ENCODE measurements at regions not wholly inside any gene's neighbourhood (a gene's known extent, or its start where the extent isn't known, plus 50 kb on each side); places are given as distances from the start of the nearest gene placed in this dataset.
"Not testable (repeated sequence)": the region's sequence is repeated elsewhere in the genome, so short reads cannot be mapped to it uniquely, and the experiment has no call there.

- H3K27ac ChIP-seq; H3K27me3 ChIP-seq; intact Hi-C loops (cut with DNase I); H3K9me3 ChIP-seq; H3K4me3 ChIP-seq; H3K4me1 ChIP-seq; ATAC-seq; H3K36me3 ChIP-seq (replicated peaks in 1 of 2; ENCODE audit: insufficient read depth in 1 of 2, low read depth in 2 of 2); DNase-seq: not testable (repeated sequence)
- 76 to 87% methylated on average over 2 to 7 of the region's 9 CpGs for WGBS, 2 donors
Observed at GRCh38 chr16:29340779-29341438, 65.6 kb downstream of the NPIPB11 start.

DNA sequence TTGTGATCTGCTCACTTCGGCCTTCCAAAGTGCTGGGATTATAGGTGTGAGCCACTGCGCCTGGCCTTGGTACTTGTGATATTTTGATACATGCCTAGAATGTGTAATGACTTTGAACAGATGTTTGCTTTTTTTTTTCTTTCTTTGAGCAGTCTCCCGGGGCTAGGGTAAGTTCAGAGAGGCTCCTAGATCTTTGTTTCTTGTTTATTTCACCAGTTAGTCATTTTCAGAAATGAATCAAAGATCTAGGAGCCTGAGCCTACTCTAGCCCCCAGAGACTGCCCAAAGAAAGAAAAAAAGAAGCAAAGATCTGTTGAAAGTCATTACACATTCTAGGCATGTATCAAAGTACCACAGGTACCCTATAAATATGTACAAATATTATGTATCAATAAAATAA is 66.3 kb downstream of the NPIPB11 start:
- ATAC-seq; H3K4me1 ChIP-seq; H3K36me3 ChIP-seq (replicated peaks in 1 of 2; ENCODE audit: insufficient read depth in 1 of 2, low read depth in 2 of 2); intact Hi-C loops (cut with DNase I); H3K27ac ChIP-seq; H3K9me3 ChIP-seq; H3K4me3 ChIP-seq; DNase-seq; H3K27me3 ChIP-seq: not testable (repeated sequence)
- 66 to 88% methylated on average over 3 of the region's 3 CpGs for WGBS, 2 donors

- WGBS, 2 donors: 83 to 88% methylated on average over 9 to 16 of the region's 18 CpGs
- H3K36me3 ChIP-seq (replicated peaks in 1 of 2; ENCODE audit: insufficient read depth in 1 of 2, low read depth in 2 of 2); H3K4me1 ChIP-seq; H3K27ac ChIP-seq; ATAC-seq; H3K9me3 ChIP-seq; H3K27me3 ChIP-seq; H3K4me3 ChIP-seq; DNase-seq; intact Hi-C loops (cut with DNase I): not testable (repeated sequence)
Observed at GRCh38 chr16:29338821-29339700, 67.5 kb downstream of the NPIPB11 start.

- H3K27ac ChIP-seq; DNase-seq; H3K4me1 ChIP-seq; H3K4me3 ChIP-seq; ATAC-seq; intact Hi-C loops (cut with DNase I); H3K9me3 ChIP-seq; H3K27me3 ChIP-seq; H3K36me3 ChIP-seq (replicated peaks in 1 of 2; ENCODE audit: insufficient read depth in 1 of 2, low read depth in 2 of 2): not testable (repeated sequence)
- 86 to 92% methylated on average over 18 of the region's 18 CpGs for WGBS, 2 donors
Observed at GRCh38 chr16:29337385-29337901, 69.1 kb downstream of the NPIPB11 start.

DNA sequence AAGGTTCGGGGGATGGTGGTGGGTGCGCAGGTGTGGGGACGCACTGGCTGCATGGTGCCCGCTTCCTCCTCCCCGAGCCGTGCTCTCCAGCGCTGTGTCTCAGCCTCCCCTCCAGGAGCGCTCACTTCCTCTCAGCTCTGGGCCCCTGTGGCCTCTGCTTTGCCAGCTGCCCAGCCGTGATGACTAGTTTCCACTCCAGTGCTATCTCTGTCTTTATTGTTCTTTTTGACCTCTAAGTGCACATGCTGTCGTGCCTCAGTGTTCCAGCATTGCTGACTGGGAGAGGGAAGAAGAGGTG is 71.0 kb downstream of the NPIPB11 start:
- not testable (repeated sequence) for ATAC-seq
- 73 to 83% methylated on average over 2 to 8 of the region's 10 CpGs for WGBS, 2 donors

GRCh38 chr16:29334776-29335548 is 71.5 kb downstream of the NPIPB11 start:
- H3K27ac ChIP-seq; H3K36me3 ChIP-seq (replicated peaks in 1 of 2; ENCODE audit: insufficient read depth in 1 of 2, low read depth in 2 of 2); intact Hi-C loops (cut with DNase I); H3K9me3 ChIP-seq; H3K4me3 ChIP-seq; H3K4me1 ChIP-seq; DNase-seq; H3K27me3 ChIP-seq; ATAC-seq: not testable (repeated sequence)
- 89 to 93% methylated on average over 12 of the region's 17 CpGs for WGBS, 2 donors

More for the DNA sequence above, 71.0 kb downstream of the NPIPB11 start:
- H3K36me3 ChIP-seq (replicated peaks in 1 of 2; ENCODE audit: insufficient read depth in 1 of 2, low read depth in 2 of 2); H3K9me3 ChIP-seq; intact Hi-C loops (cut with DNase I); H3K4me1 ChIP-seq; H3K27me3 ChIP-seq; H3K27ac ChIP-seq; H3K4me3 ChIP-seq; DNase-seq: not testable (repeated sequence)

GRCh38 chr16:29333492-29334097 is 72.9 kb downstream of the NPIPB11 start:
- H3K4me1 ChIP-seq; H3K4me3 ChIP-seq; H3K9me3 ChIP-seq; intact Hi-C loops (cut with DNase I); ATAC-seq; DNase-seq; H3K36me3 ChIP-seq (replicated peaks in 1 of 2; ENCODE audit: insufficient read depth in 1 of 2, low read depth in 2 of 2); H3K27ac ChIP-seq; H3K27me3 ChIP-seq: not testable (repeated sequence)
- 76 to 80% methylated on average over 17 to 20 of the region's 20 CpGs for WGBS, 2 donors

DNA sequence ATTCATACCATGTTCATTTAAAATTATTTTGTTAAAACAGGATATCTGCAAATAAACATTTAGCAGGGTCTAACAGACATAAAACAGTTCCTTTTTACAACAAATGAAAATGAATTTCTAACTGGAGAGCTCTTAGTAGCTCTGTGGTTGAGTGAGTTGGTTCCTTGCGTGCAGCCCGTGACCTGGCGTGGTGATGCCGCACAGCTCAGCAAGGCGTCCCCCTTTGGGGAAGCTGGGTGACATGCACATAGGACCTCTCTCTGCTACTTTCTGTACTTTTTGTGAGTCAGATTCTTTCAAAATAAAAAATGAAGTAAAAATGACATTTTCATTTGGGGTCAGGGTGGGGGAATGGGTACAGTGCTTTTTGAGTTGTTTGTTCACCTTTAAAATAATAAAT is 75.9 kb downstream of the NPIPB11 start:
- intact Hi-C loops (cut with DNase I); ATAC-seq; H3K9me3 ChIP-seq; DNase-seq; H3K27me3 ChIP-seq; H3K4me1 ChIP-seq; H3K4me3 ChIP-seq; H3K36me3 ChIP-seq (replicated peaks in 1 of 2; ENCODE audit: insufficient read depth in 1 of 2, low read depth in 2 of 2); H3K27ac ChIP-seq: not testable (repeated sequence)
- 91 to 95% methylated on average over 3 to 5 of the region's 5 CpGs for WGBS, 2 donors

DNA sequence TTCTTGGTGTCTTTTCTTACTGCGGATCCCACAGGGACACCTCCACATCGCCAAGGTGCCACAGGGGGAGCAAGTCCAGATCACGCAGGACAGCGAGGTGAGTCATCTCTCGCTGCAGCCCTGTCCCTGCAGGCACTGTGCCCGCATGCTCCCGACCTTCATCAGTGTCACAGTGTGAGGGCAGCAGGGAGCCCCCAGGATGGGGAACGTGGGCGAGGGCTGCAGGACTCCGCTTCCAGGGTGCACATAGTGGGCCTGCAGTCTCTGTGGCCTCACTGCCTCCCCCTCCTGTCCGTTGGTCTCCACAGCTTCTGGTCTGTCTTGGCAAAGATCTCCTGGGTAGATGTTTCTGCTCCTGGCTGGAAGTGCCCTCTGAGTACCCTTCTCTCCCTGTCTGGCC is 78.0 kb downstream of the NPIPB11 start:
- H3K4me1 ChIP-seq: not testable (repeated sequence)

GRCh38 chr16:29327631-29328408 is 78.7 kb downstream of the NPIPB11 start:
- H3K36me3 ChIP-seq (replicated peaks in 1 of 2; ENCODE audit: insufficient read depth in 1 of 2, low read depth in 2 of 2); ATAC-seq; H3K27me3 ChIP-seq; H3K4me3 ChIP-seq; intact Hi-C loops (cut with DNase I); H3K4me1 ChIP-seq; H3K27ac ChIP-seq; DNase-seq; H3K9me3 ChIP-seq: not testable (repeated sequence)
- WGBS, 2 donors: 62 to 72% methylated on average over 12 of the region's 12 CpGs

More for the DNA sequence above, 78.0 kb downstream of the NPIPB11 start:
- ATAC-seq; H3K27me3 ChIP-seq; H3K9me3 ChIP-seq; H3K4me3 ChIP-seq; intact Hi-C loops (cut with DNase I); DNase-seq; H3K36me3 ChIP-seq (replicated peaks in 1 of 2; ENCODE audit: insufficient read depth in 1 of 2, low read depth in 2 of 2); H3K27ac ChIP-seq: not testable (repeated sequence)
- 80 to 82% methylated on average over 4 to 10 of the region's 11 CpGs for WGBS, 2 donors

Measured in body of pancreas (tissue), 4 donors.